SU-DHL-6 (cell line): ENCODE measurements at regions not wholly inside any gene's neighbourhood (a gene's known extent, or its start where the extent isn't known, plus 50 kb on each side); places are given as distances from the start of the nearest gene placed in this dataset.

ENCODE experiments used
- EZH2phosphoT487 ChIP-seq: fragments of 200-600 bp; sonication (generic), shearing (Covaris generic); conservative IDR thresholded peaks from 2 replicates; pipeline ENCODE4 v1.6.1; 2018; ENCODE audit warnings: mild to moderate bottlenecking, antibody characterized with exemption, low read length, moderate library complexity, mixed read lengths
- TF ChIP-seq, protein P1 (sequence below): fragments of 200-600 bp; sonication (generic); IDR thresholded peaks from one replicate; pipeline ENCODE4 v1.5.1; 2017; ENCODE audit warnings: antibody characterized with exemption, mild to moderate bottlenecking, low read length, moderate library complexity; ENCODE audit not compliant: insufficient read depth, poor library complexity, severe bottlenecking

- TF ChIP-seq, protein P1, sequence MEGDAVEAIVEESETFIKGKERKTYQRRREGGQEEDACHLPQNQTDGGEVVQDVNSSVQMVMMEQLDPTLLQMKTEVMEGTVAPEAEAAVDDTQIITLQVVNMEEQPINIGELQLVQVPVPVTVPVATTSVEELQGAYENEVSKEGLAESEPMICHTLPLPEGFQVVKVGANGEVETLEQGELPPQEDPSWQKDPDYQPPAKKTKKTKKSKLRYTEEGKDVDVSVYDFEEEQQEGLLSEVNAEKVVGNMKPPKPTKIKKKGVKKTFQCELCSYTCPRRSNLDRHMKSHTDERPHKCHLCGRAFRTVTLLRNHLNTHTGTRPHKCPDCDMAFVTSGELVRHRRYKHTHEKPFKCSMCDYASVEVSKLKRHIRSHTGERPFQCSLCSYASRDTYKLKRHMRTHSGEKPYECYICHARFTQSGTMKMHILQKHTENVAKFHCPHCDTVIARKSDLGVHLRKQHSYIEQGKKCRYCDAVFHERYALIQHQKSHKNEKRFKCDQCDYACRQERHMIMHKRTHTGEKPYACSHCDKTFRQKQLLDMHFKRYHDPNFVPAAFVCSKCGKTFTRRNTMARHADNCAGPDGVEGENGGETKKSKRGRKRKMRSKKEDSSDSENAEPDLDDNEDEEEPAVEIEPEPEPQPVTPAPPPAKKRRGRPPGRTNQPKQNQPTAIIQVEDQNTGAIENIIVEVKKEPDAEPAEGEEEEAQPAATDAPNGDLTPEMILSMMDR: no peak
- no peak for TF ChIP-seq EZH2phosphoT487
Measured at GRCh38 chr6:120903836-120904235, 430.4 kb downstream of the TBC1D32 start.
